Transverse colon (tissue), 4 donors: ENCODE measurements at regions not wholly inside any gene's neighbourhood (a gene's known extent, or its start where the extent isn't known, plus 50 kb on each side); places are given as distances from the start of the nearest gene placed in this dataset.

Experiments
- DNase-seq: peaks from one replicate; pipeline ENCODE4 v3.0.0-alpha.2; 2019
- H3K27ac ChIP-seq, 4 donors: fragments of 200-600 bp; sonication (generic); 2 replicates each; pipeline ENCODE4 v1.5.1; 2016 to 2018; ENCODE audit warnings: inconsistent platforms in 4 of 4
- H3K27me3 ChIP-seq: fragments of 200-600 bp; sonication (generic); 2 replicates; pipeline ENCODE4 v1.5.1; 2017; ENCODE audit warnings: inconsistent platforms
- H3K36me3 ChIP-seq, 4 donors: fragments of 200-600 bp; sonication (generic); 2 replicates each; pipeline ENCODE4 v1.5.1; 2017 to 2019; ENCODE audit warnings: inconsistent platforms in 4 of 4
- H3K4me1 ChIP-seq, 4 donors: fragments of 200-600 bp; sonication (generic); 2 replicates each; pipeline ENCODE4 v1.5.1; 2017 to 2020; ENCODE audit warnings: inconsistent platforms in 4 of 4
- H3K4me3 ChIP-seq, 4 donors: fragments of 200-600 bp; sonication (generic); 1 replicate in 1 of 4; 2 replicates in 3 of 4; pipeline versions ENCODE4 v1.5.1 to v1.6.1; 2017 to 2019; ENCODE audit warnings: inconsistent platforms in 4 of 4
- H3K9me3 ChIP-seq, 2 donors: fragments of 200-600 bp; sonication (generic); 2 replicates each; pipeline ENCODE4 v1.5.1; 2017 to 2019; ENCODE audit warnings: inconsistent platforms in 2 of 2
- CTCF ChIP-seq, 5 experiments: fragments of 200-600 bp in 3 of 5; fragments of 450-650 bp in 2 of 5; sonication (generic) in 3 of 5; IDR thresholded peaks; 1 replicate in 2 of 5; 2 replicates in 3 of 5; pipeline ENCODE4 v1.5.1; 2016 to 2017; ENCODE audit warnings: antibody characterized with exemption in 5 of 5, inconsistent platforms in 3 of 5, mild to moderate bottlenecking in 2 of 5, moderate library complexity in 1 of 5
- EP300 ChIP-seq: sonication (generic); formaldehyde crosslinking; IDR thresholded peaks from one replicate; pipeline ENCODE4 v1.6.1; 2017; ENCODE audit warnings: antibody characterized with exemption, low read depth
- POLR2A ChIP-seq: fragments of 450-650 bp; IDR thresholded peaks from one replicate; pipeline ENCODE4 v1.6.1; 2016; ENCODE audit warnings: antibody characterized with exemption, mild to moderate bottlenecking, moderate library complexity
- POLR2AphosphoS5 ChIP-seq, 3 donors: sonication (generic); formaldehyde crosslinking; IDR thresholded peaks; one replicate each; pipeline ENCODE4 v1.6.1; 2016; ENCODE audit warnings: antibody characterized with exemption in 3 of 3
- WGBS, 2 donors: methylation state at CpG; one replicate each; pipeline ENCODE4 v1.1.5; 2018; ENCODE audit warnings: low coverage in 1 of 2; 5-methylcytosine and 5-hydroxymethylcytosine counted together
- in situ Hi-C, 4 donors: fragments of 200-750 bp; cut with MboI; loops; one replicate each; pipeline versions ENCODE4 v1.15.0 to v1.15.1; 2017; ENCODE audit warnings: low sequenced_read_pairs in 3 of 4, low pct_ligation_motif_present in 1 of 4, low pct_unique_long_range_greater_than_20kb in 1 of 4
- intact Hi-C: fragments of 100-400 bp; cut with DNase I; formaldehyde crosslinking; loops from one replicate; pipeline ENCODE4 v1.15.1; 2023; ENCODE audit warnings: low total_unique reads

GRCh38 chr18:24727685-24728084, 267.2 kb downstream of the HRH4 start:
- DNase-seq, result no peak
- TF ChIP-seq POLR2A, result no peak
- no peak for TF ChIP-seq EP300
- no peak for TF ChIP-seq CTCF (IDR thresholded peaks at IDR 0.05)
- no peak for TF ChIP-seq POLR2AphosphoS5 (IDR thresholded peaks at IDR 0.05)
- in situ Hi-C loops (loop anchor here in 2 of 4 donors (10.0 to 25.0 kb wide), 3 partner anchors 123 to 365 kb away; no protein-coding TSS in a partner anchor), intact Hi-C loops (loop anchor here (5.0 to 10.0 kb wide), 2 partner anchors 125 to 373 kb away; no protein-coding TSS in a partner anchor)
- H3K9me3 ChIP-seq, result no peaks in the 10 kb centered on the region
- H3K4me1 ChIP-seq, result peaks cover 0 to 17% (median 6%) of the 10 kb centered on the region in 4 donors
- 64% methylated on average over 6 of the region's 6 CpGs; no CpG with 5 or more reads in 1 of the 2 donors for WGBS, 2 donors
- H3K27ac ChIP-seq, result no peak overlapping the region
- peaks cover 13% of the 10 kb centered on the region for H3K27me3 ChIP-seq
- no peaks in the 10 kb centered on the region for H3K36me3 ChIP-seq
- no peak overlapping the region for H3K4me3 ChIP-seq

- Histone ChIP-seq H3K4me3 (no peak overlapping the region), H3K27me3 (no peaks in the 10 kb centered on the region), H3K36me3 (no peaks in the 10 kb centered on the region), H3K9me3 (no peaks in the 10 kb centered on the region), H3K4me1 (peaks cover 0 to 17% (median 6%) of the 10 kb centered on the region in 4 donors), H3K27ac (no peak overlapping the region)
- in situ Hi-C loops (loop anchor here in 3 of 4 donors (10.0 to 25.0 kb wide), 4 partner anchors 126 to 369 kb away; no protein-coding TSS in a partner anchor), intact Hi-C loops (no loop called here)
- peak; percentile 47 for DNase-seq
- TF ChIP-seq POLR2AphosphoS5 (IDR thresholded peaks at IDR 0.05), result peak in 1 of 3 donors; percentile 20
- TF ChIP-seq POLR2A, result no peak
- 31 to 51% methylated on average over 3 to 6 of the region's 6 CpGs for WGBS, 2 donors
Measured at GRCh38 chr18:24731158-24731557, 270.7 kb downstream of the HRH4 start.

GRCh38 chr18:24731981-24732380, 271.5 kb downstream of the HRH4 start:
- TF ChIP-seq POLR2A, result no peak
- TF ChIP-seq CTCF (IDR thresholded peaks at IDR 0.05), result no peak
- TF ChIP-seq EP300, result no peak
- TF ChIP-seq POLR2AphosphoS5 (IDR thresholded peaks at IDR 0.05), result no peak
- Histone ChIP-seq H3K27me3 (no peaks in the 10 kb centered on the region), H3K27ac (no peak overlapping the region), H3K4me1 (peaks cover 0 to 11% (median 3%) of the 10 kb centered on the region in 4 donors), H3K4me3 (no peak overlapping the region), H3K36me3 (no peaks in the 10 kb centered on the region), H3K9me3 (no peaks in the 10 kb centered on the region)
- no peak for DNase-seq
- intact Hi-C loops, result no loop called here
- 50 to 52% methylated on average over 1 to 3 of the region's 3 CpGs for WGBS, 2 donors
- in situ Hi-C loops, result loop anchor here in 3 of 4 donors (10.0 to 25.0 kb wide), 4 partner anchors 127 to 370 kb away; no protein-coding TSS in a partner anchor

- in situ Hi-C loops (loop anchor here in 3 of 4 donors (10.0 to 25.0 kb wide), 4 partner anchors 129 to 372 kb away; no protein-coding TSS in a partner anchor), intact Hi-C loops (no loop called here)
- Histone ChIP-seq H3K36me3 (no peaks in the 10 kb centered on the region), H3K4me3 (no peak overlapping the region), H3K27me3 (no peaks in the 10 kb centered on the region), H3K4me1 (peaks cover 0 to 11% (median 3%) of the 10 kb centered on the region in 4 donors), H3K9me3 (no peaks in the 10 kb centered on the region), H3K27ac (no peak overlapping the region)
- DNase-seq, result no peak
- 80 to 100% methylated on average over 1 to 11 of the region's 11 CpGs for WGBS, 2 donors
- TF ChIP-seq CTCF (IDR thresholded peaks at IDR 0.05) (peak in 1 of 5 experiments; percentile 6), POLR2A (no peak)
Measured at GRCh38 chr18:24734058-24734457, 273.6 kb downstream of the HRH4 start.
